ENCODE measurements at regions not wholly inside any gene's neighbourhood (a gene's known extent, or its start where the extent isn't known, plus 50 kb on each side); places are given as distances from the start of the nearest gene placed in this dataset.

DNA sequence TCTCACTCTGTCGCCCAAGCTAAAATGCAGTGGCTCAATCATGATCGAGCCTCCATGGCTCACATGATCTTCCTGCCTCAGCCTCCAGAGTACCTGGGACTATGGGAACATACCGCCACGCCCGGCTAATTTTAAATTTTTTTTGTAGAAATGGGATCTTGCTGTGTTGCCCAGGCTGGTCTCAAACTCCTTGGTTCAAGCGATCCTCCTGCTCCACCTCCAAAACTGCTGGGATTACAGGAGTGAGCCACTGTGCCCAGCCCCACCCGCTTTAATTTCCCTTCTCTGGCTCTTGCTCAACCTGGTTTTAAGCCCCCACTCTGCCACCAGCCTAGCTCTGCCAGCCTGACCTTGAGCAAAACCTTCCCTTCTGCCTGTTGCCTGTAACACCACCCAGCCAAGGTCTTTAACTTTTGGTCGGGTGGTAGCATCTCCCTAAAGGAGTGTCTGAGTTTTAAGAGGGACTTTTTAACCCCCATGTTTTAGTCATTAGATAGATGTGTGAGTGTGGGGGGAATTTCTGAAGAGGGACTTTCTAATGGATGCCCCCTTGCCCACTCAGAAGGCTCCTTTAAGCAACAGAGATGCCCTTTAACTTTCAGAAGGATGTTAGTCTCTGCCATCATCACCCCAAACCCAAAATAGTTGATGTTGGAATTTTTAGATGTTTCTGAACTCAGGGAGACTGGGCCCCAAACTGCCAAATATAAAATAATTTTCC lies 71.8 kb upstream of the FOXP4 start:
- DNase-seq, result no peak

DNA sequence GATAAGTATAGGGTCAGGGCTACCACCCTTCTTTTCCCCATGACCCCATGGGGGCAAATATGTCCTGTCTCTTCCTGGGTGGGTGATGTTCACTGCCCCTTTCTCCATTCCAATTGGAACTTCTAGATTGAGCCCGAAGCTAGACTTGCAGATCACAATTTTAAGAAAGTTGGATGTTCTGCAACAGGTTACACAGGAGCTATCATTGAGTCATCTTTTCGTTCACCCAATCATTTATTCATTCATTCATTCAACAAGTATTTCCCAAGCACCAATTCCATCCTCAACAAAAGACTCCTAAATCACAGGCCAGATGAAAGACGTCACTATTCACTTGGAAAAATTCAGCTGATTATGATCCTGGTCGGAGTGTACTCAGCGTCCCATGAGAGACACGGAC lies 71.0 kb upstream of the FOXP4 start:
- no peak for DNase-seq

GRCh38 chr6:41475737-41476357 lies 70.3 kb upstream of the FOXP4 start:
- no peak for DNase-seq

- no peak for DNase-seq
These were observed 69.8 kb upstream of the FOXP4 start for GRCh38 chr6:41476401-41476800.

DNA sequence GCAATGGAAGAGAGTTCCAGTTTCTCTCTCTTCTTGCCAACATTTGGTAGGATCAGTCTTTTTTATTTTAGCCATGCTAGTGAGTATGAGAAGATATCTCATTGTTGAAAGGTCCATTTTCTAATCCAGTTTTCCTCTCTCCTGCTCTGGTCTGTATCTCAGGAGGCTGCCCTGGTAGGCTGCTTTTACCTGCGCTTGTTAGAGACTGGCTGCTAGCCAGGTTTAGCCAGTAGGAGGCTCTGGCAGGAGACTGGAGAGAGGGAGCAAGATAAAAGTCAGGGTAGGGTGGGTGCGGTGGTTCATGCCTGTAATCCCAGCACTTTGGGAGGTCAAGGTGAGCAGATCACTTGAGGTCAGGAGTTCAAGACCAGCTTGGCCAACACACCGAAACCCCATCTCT lies 68.6 kb upstream of the FOXP4 start:
- DNase-seq, result no peak

- DNase-seq, result no peak
These were observed 62.2 kb upstream of the FOXP4 start for GRCh38 chr6:41483943-41484342.

DNA sequence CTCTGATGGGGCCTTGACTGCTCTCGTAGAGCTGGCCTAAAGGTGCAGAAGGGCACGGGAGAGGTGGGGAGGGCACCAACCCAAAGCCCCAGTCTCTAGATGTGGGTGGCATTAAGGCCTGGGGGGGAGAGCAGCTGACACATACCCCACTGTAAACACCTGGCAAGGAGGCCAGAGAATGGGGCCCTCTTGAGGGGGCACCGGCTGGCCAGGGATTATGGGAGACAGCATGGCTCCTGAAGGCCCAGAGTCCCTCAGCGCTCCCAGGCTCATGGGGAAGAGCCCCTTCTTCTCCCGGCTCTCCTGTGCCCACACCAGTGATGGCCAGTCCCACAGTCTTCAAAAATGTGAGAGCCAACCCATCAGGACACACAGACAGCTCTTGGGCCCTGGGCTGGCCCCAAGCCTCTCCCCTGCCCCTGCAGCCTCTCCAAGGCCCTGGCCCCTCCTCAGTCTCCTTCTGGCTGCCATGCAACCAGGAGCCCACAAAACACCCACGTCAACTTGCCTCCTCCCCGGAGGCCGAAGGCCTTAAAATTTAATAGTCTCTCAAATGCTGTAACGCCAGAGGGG lies 58.2 kb upstream of the FOXP4 start:
- DNase-seq, result no peak

- DNase-seq, result no peak
These were observed 57.6 kb upstream of the FOXP4 start for GRCh38 chr6:41488433-41489119.

- DNase-seq, result peak; percentile 62
These were observed 56.9 kb upstream of the FOXP4 start for GRCh38 chr6:41489120-41489851.

- DNase-seq, result no peak
These were observed 53.8 kb upstream of the FOXP4 start for GRCh38 chr6:41492261-41492891.

DNA sequence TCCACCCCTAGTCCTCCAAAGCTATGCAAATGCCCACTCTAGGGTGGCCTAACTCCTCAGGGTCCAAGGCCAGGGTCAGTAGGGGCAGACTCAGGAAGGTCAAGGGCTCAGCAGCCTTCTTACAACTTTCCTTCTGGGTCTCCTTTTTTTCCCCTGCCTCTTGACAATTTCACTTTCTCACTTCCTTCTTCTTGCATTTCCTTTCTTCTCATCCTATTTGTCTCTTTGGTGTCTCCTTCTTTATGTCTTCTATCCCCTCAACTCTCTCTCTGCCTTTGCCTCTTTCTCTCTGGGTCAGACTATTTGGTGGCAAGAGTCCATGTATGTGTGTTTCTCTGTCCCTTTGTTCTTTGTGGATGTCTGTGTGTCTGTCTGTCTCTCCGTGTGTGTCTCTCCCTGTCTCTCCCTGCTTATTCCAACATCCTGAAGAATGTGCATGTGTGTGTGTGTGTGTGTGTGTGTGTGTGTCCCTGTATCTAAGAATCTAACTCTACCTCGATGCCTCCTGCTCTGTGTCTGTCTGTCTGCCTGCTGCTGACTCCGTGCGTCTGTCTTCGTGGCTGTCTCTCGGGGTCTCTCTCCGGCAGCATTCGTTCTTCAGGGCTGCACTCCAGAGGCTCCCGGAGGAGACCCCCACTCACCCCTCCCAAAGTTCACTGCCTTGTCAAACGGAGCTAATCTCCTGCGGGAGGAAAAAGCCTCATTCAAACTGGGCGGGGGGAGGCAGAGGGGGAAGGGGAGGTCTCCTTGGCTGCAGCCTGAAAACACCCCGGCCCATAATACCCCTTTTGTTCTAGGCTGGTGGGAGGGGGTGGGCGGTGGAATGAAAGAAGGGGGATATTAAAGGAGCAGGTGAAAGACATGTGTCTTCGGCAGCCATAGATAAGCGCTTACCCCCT lies 51.7 kb upstream of the FOXP4 start:
- DNase-seq, result no peak

All from skin of body (tissue), 1 donor.